ENCODE measurements at regions not wholly inside any gene's neighbourhood (a gene's known extent, or its start where the extent isn't known, plus 50 kb on each side); places are given as distances from the start of the nearest gene placed in this dataset.
"Not testable (repeated sequence)": the region's sequence is repeated elsewhere in the genome, so short reads cannot be mapped to it uniquely, and the experiment has no call there.

- no peak overlapping the region for H3K27ac ChIP-seq (ENCODE audit: poor library complexity, severe bottlenecking)
- TF ChIP-seq CTCF (IDR thresholded peaks at IDR 0.05; ENCODE audit: poor library complexity, severe bottlenecking) = no peak
- H3K36me3 ChIP-seq (ENCODE audit: low read depth) = no peaks in the 10 kb centered on the region
- DNase-seq (ENCODE audit: low spot score) (no peak), ATAC-seq (ENCODE audit: low read depth) (no peak)
- no peaks in the 10 kb centered on the region for H3K9me3 ChIP-seq (ENCODE audit: severe bottlenecking)
- no peak overlapping the region for H3K4me3 ChIP-seq (ENCODE audit: severe bottlenecking)
- H3K27me3 ChIP-seq (ENCODE audit: insufficient read depth, poor library complexity, severe bottlenecking) = no peaks in the 10 kb centered on the region
- no peaks in the 10 kb centered on the region for H3K4me1 ChIP-seq (ENCODE audit: insufficient read depth, poor library complexity, severe bottlenecking)
These were observed 283.9 kb upstream of the PRICKLE1 start for GRCh38 chr12:42873401-42873800.

GRCh38 chr12:42871816-42872215 is 282.3 kb upstream of the PRICKLE1 start:
- ATAC-seq (ENCODE audit: low read depth) = no peak
- no peak overlapping the region for H3K4me3 ChIP-seq (ENCODE audit: severe bottlenecking)
- H3K27ac ChIP-seq (ENCODE audit: poor library complexity, severe bottlenecking) = no peak overlapping the region
- no peaks in the 10 kb centered on the region for H3K9me3 ChIP-seq (ENCODE audit: severe bottlenecking)
- no peaks in the 10 kb centered on the region for H3K36me3 ChIP-seq (ENCODE audit: low read depth)
- H3K27me3 ChIP-seq (ENCODE audit: insufficient read depth, poor library complexity, severe bottlenecking) = no peaks in the 10 kb centered on the region
- DNase-seq (ENCODE audit: low spot score) = no peak
- H3K4me1 ChIP-seq (ENCODE audit: insufficient read depth, poor library complexity, severe bottlenecking) = no peaks in the 10 kb centered on the region
- no peak for TF ChIP-seq CTCF (IDR thresholded peaks at IDR 0.05; ENCODE audit: poor library complexity, severe bottlenecking)

GRCh38 chr12:42868291-42868690 is 278.7 kb upstream of the PRICKLE1 start:
- Histone ChIP-seq H3K4me3 (ENCODE audit: severe bottlenecking) (no peak overlapping the region), H3K36me3 (ENCODE audit: low read depth) (no peaks in the 10 kb centered on the region), H3K9me3 (ENCODE audit: severe bottlenecking) (no peaks in the 10 kb centered on the region), H3K4me1 (ENCODE audit: insufficient read depth, poor library complexity, severe bottlenecking) (no peaks in the 10 kb centered on the region), H3K27me3 (ENCODE audit: insufficient read depth, poor library complexity, severe bottlenecking) (no peaks in the 10 kb centered on the region), H3K27ac (ENCODE audit: poor library complexity, severe bottlenecking) (no peak overlapping the region)
- DNase-seq (ENCODE audit: low spot score) = no peak
- TF ChIP-seq CTCF (IDR thresholded peaks at IDR 0.05; ENCODE audit: poor library complexity, severe bottlenecking) = no peak
- no peak for ATAC-seq (ENCODE audit: low read depth)

- no peak overlapping the region for H3K4me3 ChIP-seq (ENCODE audit: severe bottlenecking)
- no peaks in the 10 kb centered on the region for H3K9me3 ChIP-seq (ENCODE audit: severe bottlenecking)
- H3K36me3 ChIP-seq (ENCODE audit: low read depth) = no peaks in the 10 kb centered on the region
- H3K27ac ChIP-seq (ENCODE audit: poor library complexity, severe bottlenecking) = no peak overlapping the region
- H3K27me3 ChIP-seq (ENCODE audit: insufficient read depth, poor library complexity, severe bottlenecking) = no peaks in the 10 kb centered on the region
- DNase-seq (ENCODE audit: low spot score) = no peak
- H3K4me1 ChIP-seq (ENCODE audit: insufficient read depth, poor library complexity, severe bottlenecking) = no peaks in the 10 kb centered on the region
- ATAC-seq (ENCODE audit: low read depth) = 0 out of 3 replicates have a peak, but pooled peaks have one; percentile 14
- no peak for TF ChIP-seq CTCF (IDR thresholded peaks at IDR 0.05; ENCODE audit: poor library complexity, severe bottlenecking)
These were observed 275.7 kb upstream of the PRICKLE1 start for GRCh38 chr12:42865282-42865681.

GRCh38 chr12:42862055-42862454 is 272.5 kb upstream of the PRICKLE1 start:
- Histone ChIP-seq H3K4me1 (ENCODE audit: insufficient read depth, poor library complexity, severe bottlenecking) (no peaks in the 10 kb centered on the region), H3K4me3 (ENCODE audit: severe bottlenecking) (no peak overlapping the region), H3K36me3 (ENCODE audit: low read depth) (no peaks in the 10 kb centered on the region), H3K9me3 (ENCODE audit: severe bottlenecking) (no peaks in the 10 kb centered on the region), H3K27ac (ENCODE audit: poor library complexity, severe bottlenecking) (no peak overlapping the region), H3K27me3 (ENCODE audit: insufficient read depth, poor library complexity, severe bottlenecking) (no peaks in the 10 kb centered on the region)
- no peak for ATAC-seq (ENCODE audit: low read depth)
- TF ChIP-seq CTCF (IDR thresholded peaks at IDR 0.05; ENCODE audit: poor library complexity, severe bottlenecking) = no peak
- no peak for DNase-seq (ENCODE audit: low spot score)

GRCh38 chr12:42860331-42860730 is 270.8 kb upstream of the PRICKLE1 start:
- H3K9me3 ChIP-seq (ENCODE audit: severe bottlenecking); H3K4me1 ChIP-seq (ENCODE audit: insufficient read depth, poor library complexity, severe bottlenecking); DNase-seq (ENCODE audit: low spot score); H3K36me3 ChIP-seq (ENCODE audit: low read depth); H3K27me3 ChIP-seq (ENCODE audit: insufficient read depth, poor library complexity, severe bottlenecking); H3K4me3 ChIP-seq (ENCODE audit: severe bottlenecking); ATAC-seq (ENCODE audit: low read depth); H3K27ac ChIP-seq (ENCODE audit: poor library complexity, severe bottlenecking): not testable (repeated sequence)
